ENCODE measurements at regions not wholly inside any gene's neighbourhood (a gene's known extent, or its start where the extent isn't known, plus 50 kb on each side); places are given as distances from the start of the nearest gene placed in this dataset.

DNA sequence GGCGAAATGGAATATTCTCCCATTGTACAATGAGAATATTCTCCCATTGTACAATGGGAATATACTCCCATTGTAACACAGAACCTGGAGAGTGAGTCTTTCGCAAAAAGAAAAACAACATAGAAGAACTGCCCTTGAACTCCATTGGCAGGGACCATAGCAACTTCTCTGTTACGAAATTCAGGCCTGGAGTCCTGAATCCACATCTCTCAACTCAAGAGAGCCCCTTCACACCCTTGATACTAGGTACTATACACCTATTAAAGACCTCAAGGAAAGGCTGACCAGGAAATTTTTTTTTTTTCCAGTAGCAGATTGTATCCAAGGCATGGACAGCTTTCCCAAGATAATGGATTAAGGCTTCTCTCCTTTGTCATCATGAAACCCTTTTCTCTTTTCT, 1687.0 kb downstream of the GRIK2 start:
- Histone ChIP-seq H3K4me1 (replicated peaks in 1 of 2; ENCODE audit: control insufficient read depth in 2 of 2, insufficient read depth in 2 of 2, low read length in 2 of 2) (no peaks in the 10 kb centered on the region), H3K36me3 (ENCODE audit: control insufficient read depth, insufficient read depth, low read length) (no peaks in the 10 kb centered on the region), H3K79me2 (ENCODE audit: control insufficient read depth, insufficient read depth, low read length) (no peaks in the 10 kb centered on the region), H3K4me2 (ENCODE audit: insufficient read depth, low read length) (no peak overlapping the region), H3K9me3 (replicated peaks; ENCODE audit: control insufficient read depth, insufficient read depth, low read depth, low read length) (no peaks in the 10 kb centered on the region), H3K9me1 (ENCODE audit: control insufficient read depth, insufficient read depth, low read length) (no peaks in the 10 kb centered on the region), H3K27me3 (ENCODE audit: control insufficient read depth in 2 of 2, insufficient read depth in 2 of 2, low read length in 2 of 2) (no peaks in the 10 kb centered on the region), H4K20me1 (replicated peaks; ENCODE audit: control insufficient read depth, insufficient read depth, low read length) (no peaks in the 10 kb centered on the region), H3K9ac (ENCODE audit: insufficient read depth in 1 of 2, low read depth in 2 of 2, low read length in 2 of 2) (no peak overlapping the region), H3K4me3 (no peak overlapping the region), H3K27ac (ENCODE audit: extremely low read depth, low read depth, low read length) (no peak overlapping the region), H2AFZ (ENCODE audit: low read depth, low read length) (no peak overlapping the region)
- ATAC-seq (no peak), DNase-seq (ENCODE audit: extremely low read depth in 1 of 4, low spot score in 3 of 4) (no peak), FAIRE-seq (no peak)
- BruUV-seq (replicated peaks), result no TSS peak
- in situ Hi-C loops (cut with MboI) (no loop called here), intact Hi-C loops (cut with micrococcal nuclease) (no loop called here)
- WGBS (ENCODE audit: insufficient coverage, low coverage, missing lambda C conversion rate), result 3% methylated on average over 3 of the region's 3 CpGs
- TF ChIP-seq ZNF175 (CRISPR knock-in tag; IDR thresholded peaks at IDR 0.05; ENCODE audit: low read depth), result no peak
- TF ChIP-seq NR1H2 (CRISPR knock-in tag; IDR thresholded peaks at IDR 0.05), result no peak
- TF ChIP-seq XRCC5 (IDR thresholded peaks at IDR 0.05; ENCODE audit: low read depth, low read length), result no peak
- TF ChIP-seq FOSL1 (tag; conservative IDR thresholded peaks at IDR 0.05), result no peak
- TF ChIP-seq MAFK (IDR thresholded peaks at IDR 0.05; ENCODE audit: low read length), result no peak
- TF ChIP-seq, protein P1, sequence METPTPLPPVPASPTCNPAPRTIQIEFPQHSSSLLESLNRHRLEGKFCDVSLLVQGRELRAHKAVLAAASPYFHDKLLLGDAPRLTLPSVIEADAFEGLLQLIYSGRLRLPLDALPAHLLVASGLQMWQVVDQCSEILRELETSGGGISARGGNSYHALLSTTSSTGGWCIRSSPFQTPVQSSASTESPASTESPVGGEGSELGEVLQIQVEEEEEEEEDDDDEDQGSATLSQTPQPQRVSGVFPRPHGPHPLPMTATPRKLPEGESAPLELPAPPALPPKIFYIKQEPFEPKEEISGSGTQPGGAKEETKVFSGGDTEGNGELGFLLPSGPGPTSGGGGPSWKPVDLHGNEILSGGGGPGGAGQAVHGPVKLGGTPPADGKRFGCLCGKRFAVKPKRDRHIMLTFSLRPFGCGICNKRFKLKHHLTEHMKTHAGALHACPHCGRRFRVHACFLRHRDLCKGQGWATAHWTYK (CRISPR knock-in tag; IDR thresholded peaks at IDR 0.05), result no peak
- TF ChIP-seq ATF4 (CRISPR knock-in tag; IDR thresholded peaks at IDR 0.05), result no peak
- TF ChIP-seq SIRT6 (IDR thresholded peaks at IDR 0.05; ENCODE audit: low read depth, low read length), result no peak
- no peak for TF ChIP-seq NFIX (CRISPR knock-in tag; IDR thresholded peaks at IDR 0.05; ENCODE audit: low read depth)
- TF ChIP-seq, protein P2, sequence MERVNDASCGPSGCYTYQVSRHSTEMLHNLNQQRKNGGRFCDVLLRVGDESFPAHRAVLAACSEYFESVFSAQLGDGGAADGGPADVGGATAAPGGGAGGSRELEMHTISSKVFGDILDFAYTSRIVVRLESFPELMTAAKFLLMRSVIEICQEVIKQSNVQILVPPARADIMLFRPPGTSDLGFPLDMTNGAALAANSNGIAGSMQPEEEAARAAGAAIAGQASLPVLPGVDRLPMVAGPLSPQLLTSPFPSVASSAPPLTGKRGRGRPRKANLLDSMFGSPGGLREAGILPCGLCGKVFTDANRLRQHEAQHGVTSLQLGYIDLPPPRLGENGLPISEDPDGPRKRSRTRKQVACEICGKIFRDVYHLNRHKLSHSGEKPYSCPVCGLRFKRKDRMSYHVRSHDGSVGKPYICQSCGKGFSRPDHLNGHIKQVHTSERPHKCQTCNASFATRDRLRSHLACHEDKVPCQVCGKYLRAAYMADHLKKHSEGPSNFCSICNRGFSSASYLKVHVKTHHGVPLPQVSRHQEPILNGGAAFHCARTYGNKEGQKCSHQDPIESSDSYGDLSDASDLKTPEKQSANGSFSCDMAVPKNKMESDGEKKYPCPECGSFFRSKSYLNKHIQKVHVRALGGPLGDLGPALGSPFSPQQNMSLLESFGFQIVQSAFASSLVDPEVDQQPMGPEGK (CRISPR knock-in tag; IDR thresholded peaks at IDR 0.05; ENCODE audit: borderline replicate concordance), result no peak
- TF ChIP-seq SIN3B (IDR thresholded peaks at IDR 0.05; ENCODE audit: low read depth), result no peak
- no peak for TF ChIP-seq NFATC3 (IDR thresholded peaks at IDR 0.05)
- no peak for TF ChIP-seq CREBBP (IDR thresholded peaks at IDR 0.05; ENCODE audit: low read depth, low read length)
- no peak for TF ChIP-seq NR3C1 (CRISPR knock-in tag; IDR thresholded peaks at IDR 0.05)
- TF ChIP-seq GMEB1 (CRISPR knock-in tag; IDR thresholded peaks at IDR 0.05), result no peak
- TF ChIP-seq, protein P3, sequence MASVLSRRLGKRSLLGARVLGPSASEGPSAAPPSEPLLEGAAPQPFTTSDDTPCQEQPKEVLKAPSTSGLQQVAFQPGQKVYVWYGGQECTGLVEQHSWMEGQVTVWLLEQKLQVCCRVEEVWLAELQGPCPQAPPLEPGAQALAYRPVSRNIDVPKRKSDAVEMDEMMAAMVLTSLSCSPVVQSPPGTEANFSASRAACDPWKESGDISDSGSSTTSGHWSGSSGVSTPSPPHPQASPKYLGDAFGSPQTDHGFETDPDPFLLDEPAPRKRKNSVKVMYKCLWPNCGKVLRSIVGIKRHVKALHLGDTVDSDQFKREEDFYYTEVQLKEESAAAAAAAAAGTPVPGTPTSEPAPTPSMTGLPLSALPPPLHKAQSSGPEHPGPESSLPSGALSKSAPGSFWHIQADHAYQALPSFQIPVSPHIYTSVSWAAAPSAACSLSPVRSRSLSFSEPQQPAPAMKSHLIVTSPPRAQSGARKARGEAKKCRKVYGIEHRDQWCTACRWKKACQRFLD (CRISPR knock-in tag; IDR thresholded peaks at IDR 0.05), result no peak
- CTCF ChIA-PET (ENCODE audit: low intra/inter-chr PET ratio), result no interaction called here
- POLR2A ChIA-PET, result no interaction called here
